GM19397 (cell line): ENCODE measurements at regions not wholly inside any gene's neighbourhood (a gene's known extent, or its start where the extent isn't known, plus 50 kb on each side); places are given as distances from the start of the nearest gene placed in this dataset.

ENCODE experiments used
- ATAC-seq: cut with Tn5 transposase; IDR thresholded peaks from one replicate; pipeline ENCODE4 v1.9.1; 2021; ENCODE audit warnings: mild to moderate bottlenecking, moderate library complexity; ENCODE audit not compliant: unreplicated experiment

DNA sequence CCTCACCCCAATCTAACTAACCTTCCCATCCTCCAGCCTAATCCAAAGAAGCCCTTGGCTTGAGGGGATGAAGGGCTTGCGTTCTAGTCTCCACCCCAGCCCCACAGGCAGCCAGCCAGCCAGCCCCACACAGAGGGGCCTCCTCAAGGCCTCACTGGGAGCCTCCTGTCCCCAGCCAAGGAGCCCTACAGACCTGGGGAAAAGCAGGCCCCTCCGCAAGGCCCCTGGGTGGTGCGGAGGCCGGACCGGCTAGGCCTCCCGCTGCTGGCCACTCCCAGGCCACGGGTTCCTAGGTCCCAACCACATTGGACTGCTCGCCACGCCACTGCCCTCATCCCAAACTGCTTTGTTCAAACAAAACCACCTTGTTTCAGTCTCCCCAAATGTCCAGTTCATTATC lies 78.0 kb downstream of the ZIC5 start:
- no peak for ATAC-seq

DNA sequence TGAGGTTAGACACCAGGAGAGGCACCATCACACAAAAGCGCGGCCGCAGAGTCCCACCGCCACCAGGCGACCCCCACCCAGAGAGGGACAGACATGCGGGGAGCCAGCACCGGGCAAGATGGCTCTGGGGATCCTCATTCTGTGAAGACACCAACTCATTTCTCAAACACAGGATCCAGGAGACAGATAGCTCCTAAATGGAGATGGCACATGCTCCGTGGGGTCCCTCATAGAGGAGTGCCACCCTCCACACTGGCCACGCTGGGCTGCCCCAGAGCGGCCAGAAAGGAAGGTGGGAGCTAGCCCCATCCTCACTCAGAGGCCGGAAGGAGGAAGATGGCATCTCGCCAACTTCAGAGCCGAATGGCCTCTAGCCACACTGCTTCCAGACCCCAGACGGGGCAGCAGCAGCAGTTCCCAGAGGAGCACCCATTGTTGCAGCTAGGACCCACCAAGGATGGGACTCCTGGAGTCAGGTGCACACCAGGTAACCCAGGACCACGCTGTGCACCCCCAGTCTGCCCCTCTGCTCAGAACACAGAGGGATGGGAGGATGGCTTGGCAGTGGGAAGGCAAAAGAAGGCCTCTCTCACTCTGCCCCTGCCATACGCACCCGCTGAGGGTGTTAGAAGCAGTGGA lies 78.6 kb downstream of the ZIC5 start:
- ATAC-seq = no peak

DNA sequence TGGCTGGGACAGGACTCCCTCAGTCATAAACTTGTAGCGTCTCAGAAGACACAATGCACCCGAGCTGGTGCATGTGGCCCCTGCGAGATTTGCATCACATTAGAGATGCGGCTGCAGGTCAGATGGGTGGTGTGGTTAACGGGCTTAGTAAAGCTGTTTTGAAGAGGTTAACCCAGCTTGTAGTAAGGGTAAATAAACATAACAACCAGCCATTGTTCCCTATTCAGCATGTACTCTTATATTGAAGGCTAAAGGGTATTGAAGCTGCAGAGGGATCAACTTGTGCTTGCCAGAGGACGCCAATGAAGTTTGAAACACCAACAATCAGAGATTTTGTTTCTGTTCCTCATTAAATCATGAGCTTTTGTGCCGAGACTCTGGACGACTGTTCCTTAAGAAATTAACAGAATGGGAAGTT lies 79.4 kb downstream of the ZIC5 start:
- ATAC-seq = no peak

DNA sequence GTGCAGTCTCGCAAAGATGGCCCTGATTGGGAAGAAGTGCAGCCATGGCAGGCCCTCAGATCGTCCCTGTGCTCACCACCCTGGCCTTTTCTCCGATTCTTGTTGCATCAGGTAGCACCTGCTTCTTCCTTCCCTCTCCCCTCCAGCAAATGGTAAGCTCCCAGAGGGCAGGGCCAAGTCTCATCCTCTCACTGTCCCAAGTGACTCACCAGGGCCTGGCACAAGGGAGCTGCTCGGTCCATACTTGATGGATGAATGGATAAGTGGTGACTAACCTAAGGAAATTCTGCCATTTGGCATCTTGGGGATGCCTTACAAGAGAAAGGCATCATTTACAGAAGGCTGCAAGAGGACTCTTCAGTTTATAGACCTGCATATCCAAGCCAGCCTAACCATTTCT lies 84.9 kb downstream of the ZIC5 start:
- ATAC-seq = no peak

DNA sequence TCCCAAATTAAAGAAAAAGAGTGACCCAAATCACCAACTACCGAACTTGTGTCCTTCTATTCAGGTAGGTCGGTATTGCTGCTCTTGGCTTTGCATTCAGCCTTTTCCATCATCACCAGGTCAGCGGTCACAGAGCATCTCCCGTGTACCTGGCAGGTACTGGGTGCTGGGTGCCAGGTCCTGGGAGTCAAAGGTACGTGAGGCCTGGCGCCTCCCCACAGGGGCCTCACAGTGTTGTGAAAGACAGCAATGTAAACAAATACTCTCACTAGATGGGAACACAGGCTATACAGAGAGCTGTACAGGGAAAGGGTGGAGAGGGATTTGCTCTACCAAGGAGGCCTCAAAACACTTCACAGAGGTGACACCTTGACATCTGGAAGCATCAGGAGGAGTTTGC lies 86.7 kb downstream of the ZIC5 start:
- ATAC-seq = no peak

DNA sequence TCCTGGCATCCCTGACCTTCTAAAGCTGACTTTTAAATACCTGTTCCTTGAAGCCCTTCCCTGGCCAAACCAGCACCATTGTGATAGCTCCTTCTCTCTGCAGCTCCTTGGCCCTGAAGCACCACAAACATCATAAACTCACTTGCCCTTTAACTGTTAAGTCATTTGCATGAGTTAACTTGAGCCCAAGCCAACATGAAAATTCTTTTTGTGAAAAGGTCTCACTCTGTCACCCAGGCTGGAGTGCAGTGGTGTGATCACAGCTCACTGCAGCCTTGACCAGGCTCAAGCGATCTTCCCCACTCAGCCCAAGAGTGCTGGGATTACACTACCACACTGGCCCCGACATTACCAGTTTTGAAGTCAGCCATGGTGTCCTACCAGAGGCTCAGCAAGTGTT lies 87.8 kb downstream of the ZIC5 start:
- no peak for ATAC-seq

DNA sequence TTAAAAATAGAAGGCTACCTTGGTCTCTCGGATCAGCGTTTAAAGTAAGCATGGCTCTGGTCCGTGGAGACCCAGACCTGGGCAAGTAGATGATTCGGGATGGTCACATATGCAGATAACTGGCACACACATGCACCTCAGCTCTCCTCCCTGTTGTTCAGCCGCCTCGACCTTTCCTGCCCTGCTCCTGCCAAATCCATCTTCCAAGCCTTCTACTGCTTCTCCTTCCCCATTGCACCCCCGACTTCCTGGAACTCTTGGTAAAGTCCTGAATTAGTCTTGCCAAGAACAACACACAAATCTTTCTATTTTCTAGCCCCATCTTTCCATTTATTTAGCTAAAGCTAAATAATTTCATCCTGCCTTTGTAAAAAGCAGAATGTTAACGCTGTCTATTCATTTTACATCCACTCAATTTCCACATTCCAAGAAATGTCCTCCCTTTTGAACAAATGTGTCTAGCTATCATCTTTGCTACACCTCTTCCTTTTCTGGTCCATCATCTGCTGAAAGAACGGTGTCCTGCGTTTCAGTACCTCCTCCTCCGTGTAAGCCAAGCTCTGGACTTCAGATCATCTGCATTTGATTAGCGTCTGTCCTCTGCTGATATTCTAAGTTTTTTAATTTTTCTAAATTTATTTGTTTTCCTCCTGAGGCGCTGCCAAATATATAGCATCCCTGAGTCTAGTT lies 92.5 kb downstream of the ZIC5 start:
- ATAC-seq = no peak

DNA sequence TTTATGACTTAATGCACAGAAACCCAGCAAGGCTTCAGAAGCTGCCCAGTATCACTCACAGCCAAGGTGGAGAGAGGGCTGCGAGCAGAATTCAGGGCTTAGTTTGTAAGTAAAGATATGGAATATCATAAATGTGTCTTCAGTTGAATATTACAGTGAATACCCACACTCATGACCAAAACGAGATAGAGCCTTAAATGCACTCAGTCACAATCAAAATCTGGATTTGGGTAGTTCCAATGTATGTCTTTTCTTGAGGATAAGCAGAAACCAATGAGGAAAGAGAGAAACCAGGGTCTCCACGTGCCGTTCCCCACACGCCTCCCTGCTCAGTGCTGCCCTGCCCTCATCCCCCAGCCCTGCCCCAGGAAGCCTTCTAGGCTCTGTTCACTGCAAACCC lies 94.9 kb downstream of the ZIC5 start:
- no peak for ATAC-seq

DNA sequence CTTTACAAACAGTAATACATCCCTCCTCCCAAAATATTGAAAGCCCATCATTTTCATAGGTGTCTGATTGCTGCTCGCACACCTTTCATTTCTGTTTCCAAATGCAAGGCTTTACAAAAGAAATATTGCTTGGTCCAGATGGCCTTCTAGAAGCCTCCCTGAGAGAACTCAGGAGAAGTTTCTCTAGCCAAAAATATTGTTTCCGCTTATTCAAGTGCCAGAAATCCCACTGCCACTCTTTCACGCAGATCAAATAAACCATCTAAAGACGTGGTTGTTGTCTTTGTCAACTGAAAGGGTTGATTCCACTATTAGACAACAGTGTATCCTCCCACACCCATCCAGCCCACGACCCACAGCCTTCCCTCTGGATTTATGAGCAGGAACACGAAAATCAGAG lies 96.2 kb downstream of the ZIC5 start:
- ATAC-seq = no peak

DNA sequence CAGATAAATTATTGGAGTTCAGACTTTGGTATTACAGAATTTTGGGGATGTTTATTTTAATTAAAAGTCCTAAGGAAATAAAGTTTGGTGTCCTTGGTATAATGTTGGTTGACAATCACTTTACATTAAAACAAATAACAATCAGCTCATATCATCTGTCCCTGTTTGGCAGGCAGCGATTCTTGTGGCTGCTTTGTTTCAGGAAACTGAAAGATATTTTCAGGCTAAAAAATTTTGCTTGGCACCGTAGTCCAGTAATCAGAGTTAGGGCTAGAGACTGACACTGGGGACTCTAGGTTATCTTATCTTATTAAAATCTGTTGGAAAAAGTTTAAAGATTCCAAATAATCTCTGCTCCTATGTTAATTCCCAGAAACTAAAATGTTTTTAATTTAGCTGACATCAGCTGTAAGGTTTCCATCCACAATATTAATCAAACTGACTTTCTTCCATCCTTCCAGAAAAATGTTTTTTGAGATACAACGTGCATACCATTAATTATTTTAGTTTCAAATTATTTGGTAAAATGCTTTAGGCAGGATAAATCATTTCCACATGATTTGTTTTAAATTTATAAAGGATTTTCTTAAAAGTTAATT lies 97.6 kb downstream of the ZIC5 start:
- no peak for ATAC-seq

DNA sequence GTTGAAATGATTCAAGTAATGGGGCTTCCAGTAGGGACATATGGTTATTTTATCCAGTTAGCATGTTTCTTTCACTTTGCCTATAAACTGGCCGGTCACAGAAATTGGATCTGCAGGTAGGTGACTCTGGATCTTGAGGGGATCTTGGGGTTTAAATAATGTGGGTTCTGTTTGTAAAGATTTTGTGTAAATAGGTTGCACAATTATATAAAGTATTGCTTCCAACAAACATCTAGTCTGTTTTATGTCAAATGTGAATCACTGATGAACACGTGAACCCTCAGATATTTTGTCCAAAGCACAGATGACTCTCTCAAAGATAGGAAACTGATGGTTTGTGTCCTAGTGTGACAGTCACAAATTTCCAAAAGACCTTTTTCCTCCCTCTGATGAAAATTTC lies 98.4 kb downstream of the ZIC5 start:
- ATAC-seq = no peak

DNA sequence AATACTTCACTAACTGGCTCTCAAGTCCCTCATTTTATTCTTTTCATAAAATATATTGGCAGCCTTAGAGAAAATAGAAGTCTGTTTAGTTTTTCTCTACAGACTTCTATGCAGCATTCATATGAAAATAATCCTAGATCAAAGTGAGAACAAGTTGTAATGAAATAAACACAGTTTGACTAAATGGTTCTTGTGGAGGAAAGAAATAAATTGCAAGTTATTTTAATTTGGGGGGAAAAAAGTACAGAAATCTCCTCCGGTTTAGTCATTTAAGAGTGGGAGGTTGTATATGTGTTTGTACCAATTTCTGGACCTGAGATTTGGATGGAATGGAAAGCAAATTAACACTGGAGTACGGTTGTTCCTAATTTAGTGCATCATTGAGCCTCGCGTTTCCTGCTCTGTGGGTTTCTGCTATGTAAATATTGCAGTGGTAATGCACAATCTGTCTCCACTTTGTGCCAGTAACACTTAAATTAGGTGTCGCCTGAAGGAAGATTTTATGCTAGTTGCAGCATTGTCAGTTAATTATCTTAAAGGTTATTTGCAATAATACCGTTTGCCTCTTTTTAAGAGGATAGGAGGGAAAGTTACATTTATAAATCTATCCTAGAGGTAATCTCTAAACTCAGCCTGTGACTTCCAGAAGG lies 100.2 kb downstream of the ZIC5 start:
- no peak for ATAC-seq

DNA sequence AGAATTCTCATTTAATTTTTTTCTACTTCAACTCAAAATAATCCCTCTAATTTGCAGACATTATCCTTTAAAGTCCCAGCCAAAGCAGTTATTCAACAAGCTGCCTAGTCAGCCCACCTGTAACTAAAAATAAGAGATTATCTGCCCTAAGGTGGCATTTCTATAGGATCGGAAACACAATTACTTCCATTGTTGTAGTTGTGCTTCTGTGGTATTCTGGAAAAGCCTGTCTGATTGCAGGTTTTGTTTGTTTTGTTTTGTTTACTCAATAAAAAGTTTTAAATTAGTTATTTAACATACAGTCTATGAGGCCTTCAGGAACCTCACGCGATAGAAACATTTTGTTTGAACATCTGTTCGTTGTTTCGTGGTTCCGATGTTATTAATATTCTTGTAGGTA lies 101.0 kb downstream of the ZIC5 start:
- no peak for ATAC-seq

DNA sequence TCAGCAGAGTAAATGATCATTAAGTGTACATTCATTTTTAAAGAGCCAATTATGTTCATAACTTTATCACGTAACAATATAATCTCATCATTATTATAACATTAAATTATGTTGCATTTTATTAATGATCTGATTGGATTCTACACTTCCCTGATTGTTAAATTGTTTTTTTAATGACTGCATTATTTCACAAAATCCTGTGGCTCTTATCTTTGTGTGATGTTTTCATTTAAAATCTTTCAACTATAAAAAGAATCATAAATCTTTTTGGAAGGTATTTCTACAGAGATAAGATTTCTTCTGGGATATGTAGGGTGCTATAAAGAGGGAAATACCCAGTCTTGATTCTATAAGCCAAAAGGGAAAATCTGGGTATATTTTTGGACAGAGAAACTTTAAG lies 101.7 kb downstream of the ZIC5 start:
- no peak for ATAC-seq

DNA sequence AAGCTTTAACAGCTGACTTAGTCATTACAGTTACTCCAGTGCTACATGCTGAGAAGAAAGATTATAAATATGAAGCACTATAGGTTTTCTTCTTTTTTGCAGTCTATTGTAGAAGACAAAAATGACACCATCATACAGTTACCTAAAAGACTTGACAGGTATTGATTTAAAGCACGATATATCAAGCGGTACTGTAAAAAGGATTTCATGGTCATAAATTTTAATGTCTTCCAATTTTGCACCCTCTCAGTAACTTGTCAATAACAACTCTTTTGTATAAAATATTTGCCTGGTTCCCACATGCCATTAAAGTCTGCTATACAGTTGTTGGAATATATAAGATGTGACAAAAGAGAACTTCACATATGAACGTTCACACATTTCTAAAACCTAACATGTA lies 102.8 kb downstream of the ZIC5 start:
- ATAC-seq = no peak

DNA sequence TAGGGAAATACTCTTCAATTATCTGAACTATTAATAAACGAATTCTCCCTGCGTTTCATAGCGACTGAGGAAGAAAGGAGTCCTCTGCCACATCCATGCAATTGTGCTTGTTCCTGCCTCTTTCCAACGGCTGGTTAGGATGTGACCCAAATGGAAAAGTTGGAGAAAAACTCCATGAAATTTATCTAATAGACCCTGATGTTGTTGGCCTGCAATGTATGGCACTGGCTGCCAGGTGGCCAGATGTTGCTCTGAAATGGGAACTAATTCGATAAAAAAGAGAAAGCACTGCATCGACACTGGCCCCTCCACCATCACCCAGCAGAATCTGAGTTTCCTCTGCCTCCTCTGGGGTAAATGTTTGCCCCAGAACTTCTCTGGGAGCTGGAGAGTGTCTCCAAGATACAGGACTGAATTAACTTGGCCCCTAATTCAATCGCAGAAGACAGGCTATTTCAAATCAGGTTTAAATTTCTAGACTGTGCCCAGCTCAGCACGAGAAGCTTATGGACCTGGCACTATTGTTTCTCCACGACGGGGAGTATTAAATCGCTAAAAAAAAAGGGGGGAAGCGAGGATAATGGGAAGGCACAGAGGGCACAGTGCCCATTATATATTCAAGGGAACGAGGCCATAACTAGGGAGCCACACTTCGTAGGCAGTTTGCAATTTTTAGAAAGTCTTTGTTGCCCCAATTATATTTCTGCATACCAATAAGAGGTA lies 103.9 kb downstream of the ZIC5 start:
- ATAC-seq = no peak

DNA sequence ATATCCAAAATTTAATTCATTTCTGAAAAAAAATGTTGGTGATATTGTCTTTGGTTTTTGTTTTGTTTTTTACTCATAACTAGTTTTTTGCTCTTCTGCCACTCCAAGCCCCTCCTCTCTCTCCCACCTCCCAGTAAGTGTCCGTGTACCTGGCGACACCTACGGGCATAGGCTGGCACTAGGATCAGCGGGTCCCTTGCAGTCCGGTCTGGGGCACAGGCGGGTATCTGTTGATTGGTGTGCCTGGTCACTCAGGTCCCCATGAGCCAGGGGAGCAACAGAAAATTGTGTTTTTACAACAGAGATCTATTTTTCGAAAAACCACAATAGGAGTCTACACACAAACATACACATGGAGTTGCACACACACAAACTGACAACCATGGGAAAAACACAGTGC lies 104.8 kb downstream of the ZIC5 start:
- no peak for ATAC-seq

DNA sequence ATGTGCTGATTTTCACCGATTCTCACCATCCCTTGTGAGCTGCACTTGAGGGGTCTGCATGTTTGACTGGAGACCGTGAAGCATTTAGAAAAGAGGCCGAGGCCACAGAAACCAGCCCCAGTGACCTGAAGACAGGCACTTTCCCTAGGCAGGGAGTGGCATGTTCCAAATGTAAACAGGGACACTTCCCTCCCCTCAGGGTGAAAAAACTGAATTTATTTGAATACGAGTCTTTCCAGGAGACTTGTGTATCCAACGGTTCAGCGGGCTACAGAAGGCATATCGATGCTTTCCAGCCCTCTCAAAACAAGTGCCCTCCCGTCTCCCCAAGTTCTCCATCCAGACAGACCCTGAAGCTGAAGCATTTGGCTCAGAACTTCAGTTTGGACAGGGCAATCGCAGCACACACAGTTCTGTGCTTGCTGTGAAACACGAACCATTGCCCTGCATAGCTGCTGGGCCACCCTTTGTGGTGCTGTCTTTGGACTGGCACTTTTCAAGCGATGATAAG lies 106.1 kb downstream of the ZIC5 start:
- no peak for ATAC-seq

DNA sequence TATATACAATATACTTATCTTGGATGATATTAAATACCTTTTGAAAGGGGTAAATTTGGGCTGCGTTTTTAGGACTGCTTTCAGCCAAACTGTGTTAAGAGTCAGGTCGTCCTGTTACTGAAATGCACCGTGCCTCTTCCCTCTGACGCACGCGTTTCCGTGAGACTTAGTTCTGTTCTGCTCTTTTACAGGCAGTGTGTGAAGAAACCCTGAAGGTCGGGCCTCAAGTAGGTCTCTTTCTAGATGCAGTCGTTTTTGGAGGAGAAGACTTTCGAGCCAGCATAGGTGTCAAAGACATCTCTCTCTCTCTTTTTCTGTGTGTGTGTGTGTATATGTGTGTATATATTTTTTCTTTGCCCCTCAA lies 107.0 kb downstream of the ZIC5 start:
- no peak for ATAC-seq

DNA sequence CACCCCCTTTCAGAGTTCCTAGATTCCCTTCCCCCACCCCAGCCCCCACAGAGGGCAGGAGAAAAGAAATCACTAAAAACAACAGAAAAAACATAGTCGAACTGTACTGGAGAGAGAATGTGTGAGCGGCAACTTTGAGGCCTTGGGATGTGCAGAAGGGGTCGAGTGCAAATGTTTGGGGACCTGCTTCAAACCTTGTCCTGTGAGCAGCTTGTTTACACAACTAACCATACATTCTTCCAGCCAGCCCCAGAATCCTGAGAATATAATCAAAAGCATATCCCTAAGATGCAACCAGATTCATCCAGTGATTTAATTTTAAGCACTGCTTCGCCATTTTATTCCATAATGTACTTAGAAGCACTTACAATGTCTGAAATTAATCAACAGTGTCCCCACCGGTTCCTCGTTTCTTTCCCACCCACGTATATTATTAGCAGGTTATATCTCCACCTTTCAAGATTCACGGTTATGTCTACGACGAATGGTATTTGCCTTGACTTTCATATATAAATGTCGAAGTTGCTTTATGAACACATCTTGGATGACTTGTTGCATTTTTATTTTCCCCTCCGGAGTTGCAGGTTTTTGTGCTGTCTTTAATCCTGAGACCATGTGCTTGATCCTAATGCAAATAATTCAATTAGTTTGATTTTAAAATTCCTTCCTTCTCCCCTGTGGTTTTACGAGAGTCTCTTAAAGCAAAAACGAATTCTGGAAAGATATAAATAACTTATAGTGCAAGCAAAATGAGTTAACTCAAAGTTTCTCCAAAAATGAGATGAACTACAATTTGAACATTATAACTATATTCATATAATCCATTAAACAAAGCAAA lies 107.6 kb downstream of the ZIC5 start:
- no peak for ATAC-seq
